ENCODE measurements at regions not wholly inside any gene's neighbourhood (a gene's known extent, or its start where the extent isn't known, plus 50 kb on each side); places are given as distances from the start of the nearest gene placed in this dataset.

GRCh38 chr5:4991925-4992324 is 148.2 kb upstream of the ADAMTS16 start:
- H3K27ac ChIP-seq, result no peak overlapping the region
- H3K4me1 ChIP-seq (ENCODE audit: insufficient read depth), result peaks cover 18% of the 10 kb centered on the region
- no peaks in the 10 kb centered on the region for H3K27me3 ChIP-seq
- no peak overlapping the region for H3K4me3 ChIP-seq
- 87 to 100% (median 96%) methylated on average over 1 of the region's 1 CpG for WGBS, 3 donors
- H3K9me3 ChIP-seq, result no peaks in the 10 kb centered on the region
- no peak for TF ChIP-seq CTCF (IDR thresholded peaks at IDR 0.05)
- no peak for TF ChIP-seq EP300 (IDR thresholded peaks at IDR 0.05)
- no peak for TF ChIP-seq POLR2A (IDR thresholded peaks at IDR 0.05)
- intact Hi-C loops (cut with DNase I), result no loop called here
- H3K36me3 ChIP-seq, result no peaks in the 10 kb centered on the region
- no peak for DNase-seq

- TF ChIP-seq CTCF (IDR thresholded peaks at IDR 0.05) (no peak), EP300 (IDR thresholded peaks at IDR 0.05) (no peak), POLR2A (IDR thresholded peaks at IDR 0.05) (no peak)
- peak in 1 of 5 donors; percentile 27 for DNase-seq
- Histone ChIP-seq H3K4me1 (ENCODE audit: insufficient read depth) (peaks cover 10% of the 10 kb centered on the region), H3K4me3 (no peak overlapping the region), H3K36me3 (no peaks in the 10 kb centered on the region), H3K27me3 (no peaks in the 10 kb centered on the region), H3K9me3 (no peaks in the 10 kb centered on the region), H3K27ac (no peak overlapping the region)
- 58 to 79% (median 72%) methylated on average over 4 of the region's 4 CpGs for WGBS, 3 donors
- intact Hi-C loops (cut with DNase I), result no loop called here
These were observed 145.1 kb upstream of the ADAMTS16 start for GRCh38 chr5:4995014-4995413.

- 88 to 91% (median 88%) methylated on average over 3 of the region's 3 CpGs for WGBS, 3 donors
- Histone ChIP-seq H3K9me3 (no peaks in the 10 kb centered on the region), H3K4me3 (no peak overlapping the region), H3K27me3 (no peaks in the 10 kb centered on the region), H3K36me3 (no peaks in the 10 kb centered on the region), H3K4me1 (ENCODE audit: insufficient read depth) (no peaks in the 10 kb centered on the region), H3K27ac (no peak overlapping the region)
- intact Hi-C loops (cut with DNase I), result loop anchor here in 1 of 4 donors (2.0 kb wide), 1 partner anchor 37 kb away; no protein-coding TSS in a partner anchor
- no peak for DNase-seq
- TF ChIP-seq CTCF (IDR thresholded peaks at IDR 0.05), result no peak
- TF ChIP-seq POLR2A (IDR thresholded peaks at IDR 0.05), result no peak
- no peak for TF ChIP-seq EP300 (IDR thresholded peaks at IDR 0.05)
These were observed 134.8 kb upstream of the ADAMTS16 start for GRCh38 chr5:5005353-5005752.

GRCh38 chr5:5006548-5006947 is 133.6 kb upstream of the ADAMTS16 start:
- Histone ChIP-seq H3K27ac (no peak overlapping the region), H3K9me3 (no peaks in the 10 kb centered on the region), H3K27me3 (no peaks in the 10 kb centered on the region), H3K36me3 (no peaks in the 10 kb centered on the region), H3K4me1 (ENCODE audit: insufficient read depth) (no peaks in the 10 kb centered on the region), H3K4me3 (no peak overlapping the region)
- 88 to 97% (median 94%) methylated on average over 3 of the region's 3 CpGs for WGBS, 3 donors
- no peak for TF ChIP-seq POLR2A (IDR thresholded peaks at IDR 0.05)
- DNase-seq, result no peak
- intact Hi-C loops (cut with DNase I), result no loop called here

- no peak overlapping the region for H3K27ac ChIP-seq
- no peak for DNase-seq
- no peaks in the 10 kb centered on the region for H3K27me3 ChIP-seq
- 76 to 88% (median 83%) methylated on average over 4 of the region's 4 CpGs for WGBS, 3 donors
- no peaks in the 10 kb centered on the region for H3K36me3 ChIP-seq
- no peaks in the 10 kb centered on the region for H3K4me1 ChIP-seq (ENCODE audit: insufficient read depth)
- no peak for TF ChIP-seq POLR2A (IDR thresholded peaks at IDR 0.05)
- TF ChIP-seq EP300 (IDR thresholded peaks at IDR 0.05), result no peak
- no peak for TF ChIP-seq CTCF (IDR thresholded peaks at IDR 0.05)
- intact Hi-C loops (cut with DNase I), result no loop called here
- H3K4me3 ChIP-seq, result no peak overlapping the region
- H3K9me3 ChIP-seq, result no peaks in the 10 kb centered on the region
These were observed 130.9 kb upstream of the ADAMTS16 start for GRCh38 chr5:5009240-5009639.

Measured in ovary (tissue), 7 donors.